ENCODE measurements at regions not wholly inside any gene's neighbourhood (a gene's known extent, or its start where the extent isn't known, plus 50 kb on each side); places are given as distances from the start of the nearest gene placed in this dataset.
A peak's percentile ranks its signal among the peaks of the same experiment; 100 is the strongest.
"Not testable (repeated sequence)": the region's sequence is repeated elsewhere in the genome, so short reads cannot be mapped to it uniquely, and the experiment has no call there.

DNA sequence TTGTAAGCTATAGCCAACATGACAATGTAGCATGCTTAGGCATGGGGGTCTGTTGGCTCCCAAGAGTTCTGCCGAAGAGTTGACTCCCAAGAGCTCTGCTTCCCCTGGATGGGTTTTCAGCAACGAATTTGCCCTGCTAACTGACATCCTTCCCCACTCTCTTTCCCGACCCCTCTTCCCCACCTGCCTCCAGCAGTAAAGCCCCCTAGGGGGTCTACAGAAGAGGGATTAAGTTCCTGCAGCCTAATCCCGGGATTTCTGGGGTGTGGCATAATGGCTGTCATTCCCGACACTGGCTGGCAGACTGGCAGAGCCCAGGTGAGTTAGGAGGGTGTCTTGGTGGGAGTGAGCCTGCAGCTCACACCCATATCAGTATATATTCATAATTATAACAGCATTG lies 121.0 kb upstream of the ZNF184 start:
- TF ChIP-seq, protein P1, sequence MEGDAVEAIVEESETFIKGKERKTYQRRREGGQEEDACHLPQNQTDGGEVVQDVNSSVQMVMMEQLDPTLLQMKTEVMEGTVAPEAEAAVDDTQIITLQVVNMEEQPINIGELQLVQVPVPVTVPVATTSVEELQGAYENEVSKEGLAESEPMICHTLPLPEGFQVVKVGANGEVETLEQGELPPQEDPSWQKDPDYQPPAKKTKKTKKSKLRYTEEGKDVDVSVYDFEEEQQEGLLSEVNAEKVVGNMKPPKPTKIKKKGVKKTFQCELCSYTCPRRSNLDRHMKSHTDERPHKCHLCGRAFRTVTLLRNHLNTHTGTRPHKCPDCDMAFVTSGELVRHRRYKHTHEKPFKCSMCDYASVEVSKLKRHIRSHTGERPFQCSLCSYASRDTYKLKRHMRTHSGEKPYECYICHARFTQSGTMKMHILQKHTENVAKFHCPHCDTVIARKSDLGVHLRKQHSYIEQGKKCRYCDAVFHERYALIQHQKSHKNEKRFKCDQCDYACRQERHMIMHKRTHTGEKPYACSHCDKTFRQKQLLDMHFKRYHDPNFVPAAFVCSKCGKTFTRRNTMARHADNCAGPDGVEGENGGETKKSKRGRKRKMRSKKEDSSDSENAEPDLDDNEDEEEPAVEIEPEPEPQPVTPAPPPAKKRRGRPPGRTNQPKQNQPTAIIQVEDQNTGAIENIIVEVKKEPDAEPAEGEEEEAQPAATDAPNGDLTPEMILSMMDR (conservative IDR thresholded peaks at IDR 0.05; ENCODE audit: low read depth, low read length): no peak
- DNase-seq (ENCODE audit: low read depth): no peak
- no peak overlapping the region for H3K4me3 ChIP-seq (ENCODE audit: low read depth, low read length)

DNA sequence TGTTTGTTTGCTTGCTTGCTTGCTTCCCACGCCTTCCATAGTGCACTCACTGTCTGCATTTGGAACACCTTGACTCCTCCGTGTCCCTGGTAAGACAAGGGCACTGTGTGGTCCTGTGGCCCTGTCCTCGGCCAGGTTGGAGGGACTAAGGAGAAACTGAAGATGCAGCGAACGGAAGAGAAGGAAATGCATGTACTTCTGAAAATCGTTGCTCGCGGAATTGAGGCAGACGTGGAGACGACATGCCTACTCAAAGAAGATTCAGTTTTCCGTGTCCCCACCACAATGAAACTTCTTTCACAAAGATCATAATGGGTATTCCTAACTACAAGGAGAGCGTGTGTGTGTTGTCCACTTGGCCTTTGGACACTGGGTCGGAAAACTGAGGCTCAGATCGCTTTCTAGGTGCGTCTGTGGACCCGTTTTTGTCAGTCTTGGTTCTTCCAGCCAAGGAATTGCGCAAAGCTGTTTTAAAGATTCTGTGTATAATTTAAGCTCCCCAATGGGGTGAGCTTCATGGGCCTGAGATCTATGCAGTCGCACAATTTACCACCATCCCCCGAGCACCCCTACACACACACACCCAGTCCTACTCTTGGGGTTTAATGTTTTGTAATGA lies 120.4 kb upstream of the ZNF184 start:
- no peak for DNase-seq (ENCODE audit: low read depth)
- TF ChIP-seq, protein P1 (conservative IDR thresholded peaks at IDR 0.05; ENCODE audit: low read depth, low read length): no peak
- H3K4me3 ChIP-seq (ENCODE audit: low read depth, low read length): peak overlapping the region; percentile 49

DNA sequence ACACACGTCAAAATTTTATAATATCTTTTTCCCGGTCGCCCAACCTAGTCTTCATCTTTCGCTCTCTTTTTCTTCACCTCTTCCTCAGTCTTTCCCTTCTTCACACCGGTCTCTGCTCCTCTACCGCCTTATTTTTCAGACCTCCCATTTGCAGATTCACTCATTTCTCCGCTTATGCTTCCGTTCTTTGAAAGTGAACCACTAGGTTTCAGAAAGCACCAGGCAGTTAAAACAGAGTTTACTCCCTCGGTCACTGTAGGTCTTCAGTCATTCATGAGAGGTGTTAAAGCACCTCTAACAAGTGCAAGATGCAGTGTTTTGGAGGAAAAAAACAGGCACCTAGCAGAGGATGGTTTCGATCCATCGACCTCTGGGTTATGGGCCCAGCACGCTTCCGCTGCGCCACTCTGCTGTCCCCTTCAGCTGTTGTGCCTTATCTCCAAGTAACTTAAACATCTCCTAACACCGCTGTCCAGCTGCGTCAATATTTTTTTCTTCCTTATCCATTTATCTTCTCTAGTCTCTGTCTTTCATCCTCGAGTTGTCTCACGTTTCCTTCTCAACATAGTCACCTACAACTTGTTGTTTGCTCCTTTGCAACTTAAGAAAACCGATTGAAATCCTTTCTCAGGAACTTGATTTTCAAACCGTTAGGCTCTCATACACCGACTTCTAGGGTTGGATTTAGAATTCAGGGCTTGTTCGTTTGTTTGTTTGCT lies 119.7 kb upstream of the ZNF184 start:
- TF ChIP-seq, protein P1 (conservative IDR thresholded peaks at IDR 0.05; ENCODE audit: low read depth, low read length): no peak
- DNase-seq (ENCODE audit: low read depth): no peak
- peak overlapping the region; percentile 49 for H3K4me3 ChIP-seq (ENCODE audit: low read depth, low read length)

DNA sequence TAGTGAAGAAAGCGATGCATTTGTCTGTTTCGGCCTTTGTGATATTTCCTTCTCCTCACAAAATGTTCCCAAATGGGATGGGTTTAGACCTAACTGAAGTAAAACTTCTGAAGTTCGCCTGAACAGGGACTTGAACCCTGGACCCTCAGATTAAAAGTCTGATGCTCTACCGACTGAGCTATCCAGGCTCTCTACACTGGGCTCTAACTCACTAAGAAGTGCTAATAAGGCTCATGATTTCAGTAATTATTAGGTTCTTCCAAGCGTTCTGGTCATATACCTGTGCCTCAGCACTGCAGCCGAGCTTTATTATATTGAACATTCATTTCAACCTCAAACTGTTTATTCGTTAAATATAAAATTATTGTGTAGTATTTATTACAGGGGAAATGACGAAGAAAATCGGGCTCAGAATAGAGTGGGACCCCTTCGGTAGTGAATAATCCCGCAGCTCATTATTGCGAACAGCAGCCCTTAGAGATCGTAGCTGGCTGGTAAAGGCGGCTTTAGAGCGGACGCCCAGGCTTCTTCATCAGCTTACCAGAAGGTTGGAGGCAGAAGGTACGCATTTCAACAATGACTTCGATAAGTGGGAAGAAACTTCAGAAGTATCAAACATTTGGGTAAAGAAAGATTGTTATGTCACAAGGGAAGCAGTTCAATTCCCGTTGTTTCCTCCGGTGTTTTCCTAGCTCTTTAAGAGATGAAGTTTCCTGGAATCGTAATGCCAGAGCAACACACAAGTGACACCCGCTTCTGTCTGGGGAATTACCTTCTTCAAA lies 119.0 kb upstream of the ZNF184 start:
- peak overlapping the region; percentile 49 for H3K4me3 ChIP-seq (ENCODE audit: low read depth, low read length)
- DNase-seq (ENCODE audit: low read depth): no peak
- TF ChIP-seq, protein P1 (conservative IDR thresholded peaks at IDR 0.05; ENCODE audit: low read depth, low read length): no peak

DNA sequence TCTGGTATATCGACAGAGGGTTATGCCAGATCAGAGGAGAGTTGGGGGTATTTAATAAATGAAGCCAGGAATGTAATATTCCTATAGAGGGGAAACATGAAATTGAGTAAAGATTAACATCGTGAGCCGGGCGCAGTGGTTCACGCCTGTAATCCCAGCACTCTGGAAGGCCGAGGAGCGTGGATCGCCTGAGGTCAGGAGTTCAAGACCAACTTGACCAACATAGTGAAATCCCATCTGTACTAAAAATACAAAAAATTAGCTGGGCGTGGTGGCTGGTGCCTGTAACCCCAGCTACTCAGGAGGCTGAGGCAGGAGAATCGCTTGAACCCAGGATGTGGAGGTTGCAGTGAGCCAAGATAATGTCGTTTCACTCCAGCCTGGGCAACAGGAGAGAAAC lies 112.4 kb upstream of the ZNF184 start:
- H3K4me3 ChIP-seq (ENCODE audit: low read depth, low read length); DNase-seq (ENCODE audit: low read depth): not testable (repeated sequence)

DNA sequence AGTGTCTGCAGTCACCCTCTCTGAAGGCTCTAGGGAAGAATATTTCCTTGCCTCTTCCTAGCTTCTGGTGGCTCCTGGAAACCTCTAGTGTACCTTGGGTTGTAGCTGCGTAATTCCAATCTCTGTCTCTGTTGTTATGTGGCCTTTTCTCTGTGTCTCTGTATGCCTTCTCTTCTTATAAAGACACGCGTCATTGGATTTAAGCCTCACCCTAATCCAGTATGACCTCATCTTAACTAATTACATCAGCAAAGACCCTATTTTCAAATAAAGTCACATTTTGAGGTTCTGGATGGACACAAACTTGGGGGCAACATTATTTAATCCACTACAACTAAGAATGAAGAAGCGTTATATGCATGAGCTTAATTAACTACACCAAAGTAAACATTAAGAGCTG lies 111.4 kb upstream of the ZNF184 start:
- TF ChIP-seq, protein P1 (conservative IDR thresholded peaks at IDR 0.05; ENCODE audit: low read depth, low read length): no peak
- DNase-seq (ENCODE audit: low read depth): no peak
- no peak overlapping the region for H3K4me3 ChIP-seq (ENCODE audit: low read depth, low read length)

DNA sequence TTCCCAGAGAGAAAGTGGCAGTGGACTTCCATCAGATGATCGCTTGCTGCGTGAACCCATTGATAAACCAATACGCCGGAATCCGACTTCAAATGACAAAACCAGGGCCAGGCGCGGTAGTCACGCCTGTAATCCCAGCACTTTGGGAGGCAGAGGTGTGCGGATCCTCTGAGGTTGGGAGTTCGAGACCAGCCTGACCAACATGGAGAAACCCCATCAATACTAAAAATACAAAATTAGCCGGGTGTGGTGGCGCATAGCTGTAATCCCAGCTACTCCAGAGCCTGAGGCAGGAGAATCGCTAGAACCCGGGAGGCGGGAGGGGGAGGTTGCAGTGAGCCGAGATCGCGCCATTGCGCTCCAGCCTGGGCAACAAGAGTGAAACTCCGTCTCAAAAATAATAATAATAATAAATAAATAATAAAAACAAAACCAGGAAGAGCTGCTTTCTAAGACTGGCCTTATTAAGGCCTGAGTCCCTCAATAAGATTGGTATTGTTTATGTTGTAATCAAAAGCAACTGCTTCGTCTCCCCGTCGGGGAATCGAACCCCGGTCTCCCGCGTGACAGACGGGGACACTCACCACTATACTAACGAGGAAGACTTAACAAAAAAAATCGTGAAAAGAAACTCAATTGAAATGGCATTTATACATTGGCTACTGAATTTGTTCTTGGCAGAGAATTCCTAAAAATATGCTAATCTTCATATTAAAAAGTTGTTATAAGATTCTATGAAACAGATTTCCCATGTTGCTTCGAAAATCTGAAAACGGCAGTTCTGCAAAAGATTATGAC lies 110.2 kb upstream of the ZNF184 start:
- H3K4me3 ChIP-seq (ENCODE audit: low read depth, low read length): no peak overlapping the region
- TF ChIP-seq, protein P1 (conservative IDR thresholded peaks at IDR 0.05; ENCODE audit: low read depth, low read length): no peak
- DNase-seq (ENCODE audit: low read depth): no peak
